ENCODE measurements at regions not wholly inside any gene's neighbourhood (a gene's known extent, or its start where the extent isn't known, plus 50 kb on each side); places are given as distances from the start of the nearest gene placed in this dataset.
"Not testable (repeated sequence)": the region's sequence is repeated elsewhere in the genome, so short reads cannot be mapped to it uniquely, and the experiment has no call there.

DNA sequence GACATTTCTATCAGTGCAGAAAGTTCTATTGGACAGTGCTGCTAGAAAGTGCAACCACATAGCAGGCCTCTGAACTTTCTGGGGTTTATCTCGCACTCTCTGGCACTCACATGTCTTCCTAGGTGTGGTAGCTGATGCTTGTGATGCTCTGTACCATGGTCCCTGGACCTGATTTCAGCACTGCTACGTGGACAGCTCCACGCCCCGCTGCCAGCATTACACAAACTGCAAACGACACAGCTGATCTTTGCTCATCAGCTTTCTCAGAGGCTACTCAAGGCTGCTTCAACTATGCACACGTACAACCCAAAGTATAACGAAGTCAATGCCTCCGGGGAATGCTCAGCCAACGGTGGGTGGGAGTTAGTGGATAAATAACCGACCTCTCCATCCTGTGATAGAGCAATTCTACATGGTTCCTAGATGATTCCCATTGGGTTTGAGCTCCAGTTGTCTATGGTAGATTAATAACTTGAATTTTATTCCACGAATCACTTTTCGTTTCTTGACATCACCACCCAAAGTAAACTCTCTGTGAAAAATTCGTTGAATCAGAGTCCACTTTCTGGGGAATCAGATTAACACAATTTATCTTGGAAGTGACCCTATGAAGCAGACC is 302.5 kb downstream of the ACTR3B start:
- intact Hi-C loops (cut with DNase I): no loop called here
- H3K4me1 ChIP-seq: no peaks in the 10 kb centered on the region
- no peak overlapping the region for H3K27ac ChIP-seq
- 35 to 39% methylated on average over 13 of the region's 13 CpGs for WGBS, 2 donors
- H3K27me3 ChIP-seq: no peaks in the 10 kb centered on the region
- no peaks in the 10 kb centered on the region for H3K36me3 ChIP-seq
- H3K4me3 ChIP-seq: no peak overlapping the region
- no peak for FAIRE-seq
- H3K9me3 ChIP-seq: no peaks in the 10 kb centered on the region
- TF ChIP-seq, protein P1, sequence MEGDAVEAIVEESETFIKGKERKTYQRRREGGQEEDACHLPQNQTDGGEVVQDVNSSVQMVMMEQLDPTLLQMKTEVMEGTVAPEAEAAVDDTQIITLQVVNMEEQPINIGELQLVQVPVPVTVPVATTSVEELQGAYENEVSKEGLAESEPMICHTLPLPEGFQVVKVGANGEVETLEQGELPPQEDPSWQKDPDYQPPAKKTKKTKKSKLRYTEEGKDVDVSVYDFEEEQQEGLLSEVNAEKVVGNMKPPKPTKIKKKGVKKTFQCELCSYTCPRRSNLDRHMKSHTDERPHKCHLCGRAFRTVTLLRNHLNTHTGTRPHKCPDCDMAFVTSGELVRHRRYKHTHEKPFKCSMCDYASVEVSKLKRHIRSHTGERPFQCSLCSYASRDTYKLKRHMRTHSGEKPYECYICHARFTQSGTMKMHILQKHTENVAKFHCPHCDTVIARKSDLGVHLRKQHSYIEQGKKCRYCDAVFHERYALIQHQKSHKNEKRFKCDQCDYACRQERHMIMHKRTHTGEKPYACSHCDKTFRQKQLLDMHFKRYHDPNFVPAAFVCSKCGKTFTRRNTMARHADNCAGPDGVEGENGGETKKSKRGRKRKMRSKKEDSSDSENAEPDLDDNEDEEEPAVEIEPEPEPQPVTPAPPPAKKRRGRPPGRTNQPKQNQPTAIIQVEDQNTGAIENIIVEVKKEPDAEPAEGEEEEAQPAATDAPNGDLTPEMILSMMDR (IDR thresholded peaks at IDR 0.05): no peak
- ATAC-seq: no peak
- no peak for DNase-seq

DNA sequence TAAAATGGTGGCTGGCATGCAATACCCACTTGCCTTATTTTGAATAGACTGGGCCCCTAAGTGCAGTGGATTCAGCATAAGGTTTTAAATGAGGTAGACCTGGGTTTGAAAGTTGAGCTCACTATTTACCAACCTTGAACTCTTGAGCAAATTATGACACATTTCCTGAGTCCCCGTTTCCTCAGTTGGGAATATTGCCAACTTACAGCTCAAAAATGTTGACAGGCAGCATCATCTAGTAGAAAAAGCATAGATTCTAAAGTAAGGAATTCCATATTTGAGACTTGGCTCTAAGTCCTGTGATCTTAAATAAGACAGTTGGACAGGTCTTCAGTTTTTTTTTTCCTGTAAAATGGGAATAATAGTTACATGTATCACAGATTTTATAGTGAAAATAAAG is 305.5 kb downstream of the ACTR3B start:
- Histone ChIP-seq H3K27ac (no peak overlapping the region), H3K9me3 (no peaks in the 10 kb centered on the region), H3K36me3 (no peaks in the 10 kb centered on the region), H3K27me3 (no peaks in the 10 kb centered on the region), H3K4me1 (no peaks in the 10 kb centered on the region), H3K4me3 (no peak overlapping the region)
- DNase-seq (no peak), ATAC-seq (no peak), FAIRE-seq (no peak)
- TF ChIP-seq, protein P1 (IDR thresholded peaks at IDR 0.05): no peak
- intact Hi-C loops (cut with DNase I): no loop called here
- whole genome bisulfite sequencing, 2 donors: 0% methylated on average over 1 of the region's 1 CpG

DNA sequence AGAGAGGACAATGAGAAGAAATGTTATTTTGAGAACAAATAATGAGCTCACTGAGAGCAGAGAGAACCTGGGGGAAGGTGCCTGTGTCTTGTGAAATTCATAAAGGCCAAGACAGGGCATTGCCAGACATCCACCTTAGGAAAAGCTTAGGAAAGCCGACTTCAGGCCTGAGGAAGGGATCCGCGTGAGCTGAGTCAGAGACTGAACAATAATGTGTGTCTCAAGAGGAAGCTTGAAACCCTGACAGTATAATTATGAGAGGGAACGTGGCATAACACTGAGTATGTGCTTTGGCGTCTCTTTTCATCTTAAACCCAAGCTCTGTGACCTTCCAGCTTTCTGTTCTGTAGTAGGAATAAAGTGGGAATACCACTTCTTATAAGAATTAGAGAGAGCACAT is 307.2 kb downstream of the ACTR3B start:
- no peak for ATAC-seq
- Histone ChIP-seq H3K9me3 (no peaks in the 10 kb centered on the region), H3K4me3 (no peak overlapping the region), H3K36me3 (no peaks in the 10 kb centered on the region), H3K4me1 (no peaks in the 10 kb centered on the region), H3K27ac (no peak overlapping the region), H3K27me3 (no peaks in the 10 kb centered on the region)
- FAIRE-seq: no peak
- WGBS, 2 donors: 79 to 80% methylated on average over 5 of the region's 5 CpGs
- intact Hi-C loops (cut with DNase I): no loop called here
- no peak for DNase-seq
- TF ChIP-seq, protein P1 (IDR thresholded peaks at IDR 0.05): no peak

DNA sequence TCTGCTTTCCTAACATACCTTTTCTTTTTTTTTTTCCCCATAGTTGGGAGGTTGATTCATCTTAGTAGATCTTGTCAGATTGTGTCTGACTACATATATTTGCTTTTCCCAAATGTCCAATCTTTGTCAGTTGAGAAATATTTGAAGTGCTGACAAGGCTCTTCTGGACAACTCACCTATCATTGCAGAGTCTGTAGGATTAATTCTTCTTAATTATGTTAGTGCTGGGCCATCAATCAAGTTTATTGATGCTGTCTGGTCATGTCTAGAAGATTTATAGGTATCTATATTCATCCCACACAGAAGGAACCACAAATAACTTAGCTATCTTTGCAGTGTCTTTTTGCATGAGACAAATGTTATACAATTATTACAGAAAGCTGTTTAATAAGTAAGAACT is 310.6 kb downstream of the ACTR3B start:
- H3K27me3 ChIP-seq: no peaks in the 10 kb centered on the region
- no peak overlapping the region for H3K27ac ChIP-seq
- intact Hi-C loops (cut with DNase I): no loop called here
- FAIRE-seq: no peak
- no peaks in the 10 kb centered on the region for H3K36me3 ChIP-seq
- TF ChIP-seq, protein P1 (IDR thresholded peaks at IDR 0.05): no peak
- ATAC-seq: no peak
- no peak overlapping the region for H3K4me3 ChIP-seq
- DNase-seq: no peak
- H3K9me3 ChIP-seq: no peaks in the 10 kb centered on the region
- H3K4me1 ChIP-seq: no peaks in the 10 kb centered on the region

DNA sequence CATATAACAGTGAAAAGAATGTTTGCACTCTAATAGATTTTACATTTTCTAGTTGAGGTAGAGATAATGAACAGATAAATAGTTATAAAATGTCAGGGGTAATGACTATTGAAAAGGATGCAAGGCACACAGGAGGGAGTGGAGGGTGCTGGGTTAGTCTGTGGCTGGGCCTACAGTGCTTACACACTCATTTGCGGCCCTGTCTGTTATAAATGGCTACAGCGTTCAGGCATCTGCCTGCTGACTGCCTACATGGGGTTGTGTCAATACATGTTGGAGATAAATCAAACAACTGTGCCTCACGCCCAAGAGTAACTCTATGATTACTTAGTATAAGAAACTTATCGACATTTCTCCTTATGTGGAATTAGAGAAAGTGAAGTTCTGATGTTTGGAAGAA is 313.3 kb downstream of the ACTR3B start:
- no peak overlapping the region for H3K27ac ChIP-seq
- ATAC-seq (no peak), FAIRE-seq (no peak), DNase-seq (no peak)
- no peaks in the 10 kb centered on the region for H3K4me1 ChIP-seq
- 63 to 71% methylated on average over 4 of the region's 4 CpGs for WGBS, 2 donors
- H3K4me3 ChIP-seq: no peak overlapping the region
- H3K9me3 ChIP-seq: no peaks in the 10 kb centered on the region
- TF ChIP-seq, protein P1 (IDR thresholded peaks at IDR 0.05): no peak
- H3K27me3 ChIP-seq: no peaks in the 10 kb centered on the region
- no peaks in the 10 kb centered on the region for H3K36me3 ChIP-seq
- intact Hi-C loops (cut with DNase I): no loop called here

DNA sequence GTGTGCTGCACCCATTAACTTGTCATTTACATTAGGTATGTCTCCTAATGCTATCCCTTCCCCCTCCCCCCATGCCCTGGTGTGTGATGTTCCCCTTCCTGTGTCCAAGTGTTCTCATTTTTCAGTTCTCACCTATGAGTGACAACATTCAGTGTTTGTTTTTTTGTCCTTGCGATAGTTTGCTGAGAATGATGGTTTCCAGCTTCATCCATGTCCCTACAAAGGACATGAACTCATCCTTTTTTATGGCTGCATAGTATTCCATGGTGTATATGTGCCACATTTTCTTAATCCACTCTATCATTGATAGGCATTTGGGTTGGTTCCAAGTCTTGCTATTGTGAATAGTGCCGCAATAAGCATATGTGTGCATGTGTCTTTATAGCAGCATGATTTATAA is 316.7 kb downstream of the ACTR3B start:
- ATAC-seq; H3K4me1 ChIP-seq; intact Hi-C loops (cut with DNase I); H3K4me3 ChIP-seq; H3K27me3 ChIP-seq; H3K27ac ChIP-seq; FAIRE-seq; H3K36me3 ChIP-seq; H3K9me3 ChIP-seq; DNase-seq: not testable (repeated sequence)
- WGBS, 2 donors: 89 to 92% methylated on average over 2 of the region's 2 CpGs

Data from pancreas (tissue), 10 donors.